HG03060 (cell line): ENCODE measurements at regions not wholly inside any gene's neighbourhood (a gene's known extent, or its start where the extent isn't known, plus 50 kb on each side); places are given as distances from the start of the nearest gene placed in this dataset.
"Not testable (repeated sequence)": the region's sequence is repeated elsewhere in the genome, so short reads cannot be mapped to it uniquely, and the experiment has no call there.

Experiments
- ATAC-seq: cut with Tn5 transposase; IDR thresholded peaks from one replicate; pipeline ENCODE4 v1.9.1; 2021; ENCODE audit warnings: low read depth, moderate number of reproducible peaks; ENCODE audit not compliant: unreplicated experiment

DNA sequence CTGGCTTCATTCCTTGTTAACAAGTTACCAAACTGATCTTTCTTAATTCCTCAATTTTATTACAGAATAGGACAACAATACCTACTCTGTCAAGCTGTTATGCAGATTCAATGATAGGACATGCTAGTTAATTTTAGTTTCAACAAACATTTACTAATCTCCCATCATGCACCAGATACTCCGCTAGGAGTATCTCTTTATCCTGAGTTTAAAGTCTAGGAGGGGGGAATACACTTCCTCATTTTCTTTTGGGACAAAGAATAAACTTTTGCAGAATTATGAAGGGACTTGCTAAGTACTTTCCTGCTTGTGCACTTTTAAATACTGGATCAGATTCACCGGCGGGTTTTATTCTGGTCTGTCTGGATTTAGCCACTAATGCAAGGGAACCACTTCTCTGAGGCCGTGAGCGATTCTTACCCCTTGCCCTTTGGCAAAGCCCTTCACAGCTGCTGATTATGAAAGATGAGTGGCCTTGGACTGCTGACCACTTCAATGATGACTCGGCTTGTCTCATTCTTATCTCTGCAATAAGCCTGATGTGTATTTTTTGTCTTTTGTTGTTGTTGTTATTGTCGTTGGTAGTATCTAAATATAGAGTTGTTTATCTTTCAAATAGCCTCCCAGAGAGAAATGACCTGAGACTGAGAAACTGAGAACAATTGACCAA is 73.9 kb downstream of the RMI1 start:
- no peak for ATAC-seq

DNA sequence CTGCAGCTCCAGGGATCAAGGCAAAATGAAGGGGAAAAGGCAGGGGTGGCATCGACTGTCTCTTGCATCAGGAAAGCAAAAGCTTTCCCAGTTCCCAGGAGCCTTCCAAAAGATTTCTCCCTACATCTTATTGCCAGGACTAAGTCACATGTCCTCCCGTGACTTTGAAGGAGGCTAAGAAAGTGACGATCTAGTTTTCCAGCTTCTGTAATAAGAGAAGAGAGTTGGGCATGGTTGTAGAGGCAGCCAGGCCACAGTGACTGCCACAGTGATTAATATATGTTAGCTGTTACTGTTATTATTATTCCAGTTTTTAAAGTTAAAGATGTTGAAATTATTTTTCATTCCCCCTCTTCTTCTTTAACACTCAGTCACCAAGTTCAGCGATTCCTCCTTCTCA is 77.1 kb downstream of the RMI1 start:
- no peak for ATAC-seq

DNA sequence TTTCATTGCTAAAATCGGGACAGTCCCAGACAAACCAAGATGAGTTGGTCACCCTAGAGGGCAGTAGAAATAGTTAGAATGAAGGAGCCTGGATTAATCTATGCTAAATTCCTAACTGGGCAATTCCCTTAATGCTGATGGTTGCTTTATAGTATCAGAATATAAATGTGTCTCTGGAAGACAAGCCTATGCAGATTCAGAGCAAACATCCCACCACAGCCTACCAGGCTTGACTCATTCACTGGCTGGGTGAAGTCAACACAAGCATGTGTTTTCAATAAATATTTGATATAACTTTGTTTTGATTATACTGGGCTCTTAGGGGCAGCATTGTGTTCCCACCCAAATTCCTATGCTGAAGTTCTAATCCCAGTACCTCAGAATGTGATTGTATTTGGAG is 79.3 kb downstream of the RMI1 start:
- no peak for ATAC-seq

- ATAC-seq = no peak
These were observed 81.1 kb downstream of the RMI1 start for GRCh38 chr9:84061613-84062193.

GRCh38 chr9:84062538-84062937 is 81.9 kb downstream of the RMI1 start:
- no peak for ATAC-seq

- no peak for ATAC-seq
These were observed 87.2 kb downstream of the RMI1 start for GRCh38 chr9:84067821-84068220.

DNA sequence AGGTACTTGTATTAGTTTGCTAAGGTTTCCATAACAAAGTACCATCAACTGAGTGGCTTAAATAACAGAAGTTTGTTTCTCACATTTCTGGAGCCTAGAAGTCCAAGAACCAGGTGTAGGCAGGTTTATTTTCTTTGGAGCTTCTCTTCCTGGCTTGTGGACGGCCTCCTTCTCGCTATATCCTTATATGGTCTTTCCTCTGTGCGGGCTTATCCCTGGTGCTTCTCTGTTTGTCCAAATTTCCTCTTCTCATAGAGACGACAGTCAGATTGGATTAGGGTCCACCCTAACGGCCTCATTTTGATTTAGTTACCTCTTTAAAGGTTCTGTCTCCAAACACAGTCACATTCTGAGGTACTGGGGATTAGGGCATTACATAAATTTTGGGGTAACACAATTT is 88.3 kb downstream of the RMI1 start:
- no peak for ATAC-seq

DNA sequence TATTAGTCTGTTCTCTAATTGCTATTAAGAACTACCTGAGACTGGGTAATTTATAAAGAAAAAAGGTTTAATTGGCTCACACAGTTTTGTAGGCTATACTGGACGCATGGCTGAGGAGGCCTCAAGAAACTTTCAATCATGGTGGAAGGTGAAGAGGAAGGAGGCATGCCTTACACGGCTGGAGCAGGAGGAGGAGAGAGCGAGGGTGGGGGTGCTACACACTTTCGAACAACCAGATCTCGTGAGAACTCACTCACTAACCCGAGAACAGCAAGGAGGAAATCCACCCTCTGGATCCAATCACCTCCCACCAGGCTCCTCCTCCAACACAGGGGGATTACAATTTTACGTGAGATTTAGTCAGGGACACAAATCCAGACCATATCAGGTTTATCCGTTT is 90.0 kb downstream of the RMI1 start:
- ATAC-seq = no peak

DNA sequence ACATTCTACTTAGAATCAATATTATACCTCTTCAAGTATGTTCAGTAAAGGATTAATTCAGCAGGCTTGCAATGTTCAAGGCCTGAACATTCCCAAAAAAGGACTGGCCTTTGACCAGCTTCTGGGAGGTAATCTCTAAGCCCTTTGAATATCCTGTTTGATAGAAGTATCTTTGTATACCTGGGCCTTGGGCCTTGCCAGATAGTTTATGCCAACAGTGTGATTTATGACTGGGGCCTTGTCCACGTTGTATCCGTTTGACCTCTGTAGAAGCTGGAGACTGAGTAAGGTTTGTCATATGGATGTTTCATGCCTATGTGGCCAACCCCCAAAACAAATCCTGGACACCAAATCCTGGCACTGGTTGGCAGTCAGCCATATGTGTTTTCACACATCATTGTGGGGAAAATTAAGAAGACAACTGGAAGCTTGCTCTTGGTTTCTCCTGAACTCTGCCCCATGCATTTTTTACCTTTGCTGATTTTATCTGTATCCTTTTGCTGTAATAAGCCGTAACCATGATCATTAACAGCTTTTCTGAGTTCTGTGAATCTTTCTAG is 92.1 kb downstream of the RMI1 start:
- no peak for ATAC-seq

DNA sequence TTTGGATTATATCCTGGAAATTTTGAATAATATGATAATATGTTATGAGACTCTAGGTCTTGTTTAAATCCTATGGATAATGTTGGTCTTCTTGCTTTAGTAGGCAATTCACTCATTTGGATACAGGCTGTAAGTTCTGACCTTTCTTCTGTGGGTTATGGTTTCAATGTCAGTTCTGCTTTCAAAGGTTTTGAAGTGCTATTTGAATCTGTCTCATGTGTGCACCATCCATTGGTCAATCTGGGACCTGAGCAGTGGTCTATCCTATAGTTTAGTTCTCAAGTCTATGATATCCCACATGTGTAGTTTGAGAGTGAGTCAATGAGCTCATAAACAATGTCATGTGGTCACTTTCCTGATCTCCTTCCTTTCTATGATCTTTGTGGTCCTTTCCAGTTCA is 94.4 kb downstream of the RMI1 start:
- no peak for ATAC-seq

- no peak for ATAC-seq
These were observed 95.8 kb downstream of the RMI1 start for GRCh38 chr9:84076384-84076783.

- ATAC-seq = not testable (repeated sequence)
These were observed 97.2 kb downstream of the RMI1 start for GRCh38 chr9:84077816-84078215.

- ATAC-seq = no peak
These were observed 99.4 kb downstream of the RMI1 start for GRCh38 chr9:84079994-84080393.

- no peak for ATAC-seq
These were observed 121.5 kb downstream of the RMI1 start for GRCh38 chr9:84101964-84102632.

DNA sequence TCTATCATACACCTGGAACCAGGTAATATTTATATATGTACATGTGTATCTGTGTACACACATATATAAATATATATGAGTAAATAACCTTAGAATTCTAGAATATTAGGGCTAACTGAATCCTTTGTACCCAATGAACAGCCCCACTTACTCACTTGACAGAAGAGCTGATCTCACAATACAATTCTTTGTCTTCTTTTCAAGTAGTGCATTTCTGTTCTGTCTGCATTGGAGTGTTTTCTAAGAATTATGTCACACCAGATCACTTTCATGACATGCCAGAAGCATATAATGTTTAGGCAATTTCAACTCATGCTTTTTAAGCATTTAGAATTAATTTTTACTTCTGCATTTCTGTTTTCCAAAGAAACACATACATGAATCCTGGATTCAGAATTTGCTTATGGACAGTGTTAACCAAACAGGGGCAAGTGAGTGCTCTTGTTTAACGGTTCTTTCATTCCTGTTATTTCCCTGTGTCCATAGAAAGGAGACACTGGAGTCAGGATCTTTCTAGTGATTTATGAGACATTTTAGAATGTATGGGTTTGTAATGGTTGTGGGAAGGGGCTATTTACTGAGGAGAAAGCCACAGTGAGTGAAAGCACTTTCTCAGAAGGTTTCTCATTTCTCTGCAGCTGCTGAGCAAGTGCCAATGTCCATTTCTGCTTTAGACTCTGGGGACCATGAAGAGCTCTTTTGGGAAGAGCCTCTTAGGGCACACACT is 123.2 kb downstream of the RMI1 start:
- no peak for ATAC-seq

- no peak for ATAC-seq
These were observed 126.5 kb downstream of the RMI1 start for GRCh38 chr9:84107081-84107480.

DNA sequence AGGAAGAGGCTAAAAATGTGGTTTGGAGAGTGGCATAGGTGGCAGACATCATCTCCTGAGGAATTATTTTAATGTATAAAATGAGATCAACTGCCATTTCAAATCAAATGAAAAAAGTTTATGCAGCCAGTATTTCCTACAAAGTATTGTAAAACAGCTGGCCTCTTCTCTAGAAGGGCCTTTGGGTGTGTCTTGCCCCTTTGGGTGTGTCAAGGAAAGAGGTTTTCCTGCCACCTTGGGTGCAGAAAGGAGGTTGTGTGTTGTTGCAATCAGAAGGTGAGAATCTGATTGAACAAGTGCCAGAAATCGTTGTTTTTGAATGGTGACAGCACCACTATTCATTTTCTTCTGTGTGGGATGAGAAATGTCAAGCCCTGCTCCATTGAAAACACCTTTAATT is 127.4 kb downstream of the RMI1 start:
- no peak for ATAC-seq

DNA sequence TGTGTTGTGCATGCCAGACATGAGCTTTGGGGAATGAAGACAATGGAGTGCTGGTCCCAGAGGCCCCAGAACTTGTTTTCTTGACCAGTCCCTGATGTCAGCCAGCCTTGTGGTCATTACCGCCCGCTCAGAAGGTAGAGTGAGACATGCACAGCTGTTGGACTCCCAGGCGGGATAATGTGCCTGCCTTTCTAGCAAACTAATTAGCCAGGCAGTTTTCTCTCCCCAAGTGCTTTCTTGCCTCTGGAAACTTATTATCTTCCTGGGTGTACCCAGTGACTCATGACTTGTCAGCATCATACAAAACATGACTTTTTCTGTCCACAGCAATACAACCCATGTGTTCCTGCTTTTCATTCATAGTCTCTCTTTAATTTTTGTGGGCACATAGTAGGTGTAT is 131.1 kb downstream of the RMI1 start:
- ATAC-seq = no peak

DNA sequence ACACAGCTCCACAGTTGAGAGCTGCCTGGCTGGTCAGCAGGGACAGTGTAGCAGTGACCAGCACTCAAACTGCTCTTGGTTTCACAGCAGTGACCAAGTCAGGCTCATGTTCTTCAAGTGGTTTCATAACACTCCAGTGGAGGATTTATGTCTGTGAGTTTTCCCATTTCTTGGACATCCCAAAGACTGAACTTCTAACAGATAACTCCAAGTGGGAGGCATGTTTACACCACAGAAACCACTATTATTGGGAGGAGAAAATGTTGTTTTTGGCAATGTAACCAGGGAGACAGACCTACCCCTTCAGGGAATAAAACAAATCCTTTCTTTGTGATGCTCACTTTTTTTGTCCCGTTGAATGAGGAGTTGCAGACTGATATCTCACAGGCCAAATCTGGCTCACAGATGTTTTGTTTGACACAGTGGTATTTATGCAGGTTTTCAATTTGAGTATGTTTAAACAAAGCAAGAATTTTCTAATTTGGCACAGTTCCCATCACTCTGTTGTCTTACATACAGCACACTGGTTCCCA is 141.5 kb downstream of the RMI1 start:
- no peak for ATAC-seq

GRCh38 chr9:84122572-84122971 is 142.0 kb downstream of the RMI1 start:
- no peak for ATAC-seq
